ENCODE measurements at regions not wholly inside any gene's neighbourhood (a gene's known extent, or its start where the extent isn't known, plus 50 kb on each side); places are given as distances from the start of the nearest gene placed in this dataset.

- no peaks in the 10 kb centered on the region for H3K4me1 ChIP-seq
- H3K9ac ChIP-seq = no peak overlapping the region
- no peak overlapping the region for H3K4me3 Mint-ChIP-seq
- H3K4me3 ChIP-seq = no peak overlapping the region
- no peaks in the 10 kb centered on the region for H3K27me3 ChIP-seq
- no peak overlapping the region for H3K27ac Mint-ChIP-seq
- H3K4me2 ChIP-seq = no peak overlapping the region
- H3K79me2 ChIP-seq (ENCODE audit: low read depth) = no peaks in the 10 kb centered on the region
- no peaks in the 10 kb centered on the region for H4K20me1 ChIP-seq (ENCODE audit: low read depth)
- TF ChIP-seq EZH2 (IDR thresholded peaks at IDR 0.05) = no peak
- TF ChIP-seq EZH2phosphoT487 (IDR thresholded peaks at IDR 0.05) = no peak
- TF ChIP-seq CTCF (IDR thresholded peaks at IDR 0.05) = no peak
- no peaks in the 10 kb centered on the region for H3F3A ChIP-seq (ENCODE audit: low read depth)
- H3K36me3 Mint-ChIP-seq = no peaks in the 10 kb centered on the region
- DNase-seq (ENCODE audit: low spot score) = no peak
- H3K27me3 Mint-ChIP-seq (ENCODE audit: insufficient read depth, low read depth) = no peaks in the 10 kb centered on the region
- H3K9me3 Mint-ChIP-seq = peaks cover 2% of the 10 kb centered on the region
- H3K4me1 Mint-ChIP-seq = no peaks in the 10 kb centered on the region
- H3K9me3 ChIP-seq (ENCODE audit: low read depth) = no peaks in the 10 kb centered on the region
- H3K36me3 ChIP-seq = no peaks in the 10 kb centered on the region
- H3K27ac ChIP-seq = no peak overlapping the region
- H2AFZ ChIP-seq (replicated peaks) = no peak overlapping the region
Observed at GRCh38 chr21:15506086-15506485, 223.7 kb upstream of the USP25 start.

DNA sequence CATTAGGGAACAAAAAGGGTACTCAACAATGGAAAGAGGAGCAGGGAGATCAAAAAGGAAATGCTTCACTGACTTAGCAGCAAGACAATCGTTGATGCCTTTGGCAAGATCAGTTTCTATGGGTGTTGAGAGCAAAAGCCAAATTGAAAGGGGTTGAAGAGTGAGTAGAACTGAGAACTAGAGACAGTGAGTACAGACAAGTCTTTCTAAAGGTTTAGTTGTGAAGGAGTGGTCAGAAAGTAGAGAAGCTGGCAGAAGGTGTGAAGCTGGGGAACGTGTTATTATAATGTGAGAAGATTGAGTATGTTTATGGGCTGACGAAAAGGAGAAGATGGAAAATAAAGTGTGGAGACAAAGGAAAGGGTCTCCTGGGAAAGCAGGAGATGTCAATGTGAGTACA is 221.2 kb upstream of the USP25 start:
- Histone ChIP-seq H3K27ac (no peak overlapping the region), H3K4me1 (no peaks in the 10 kb centered on the region), H4K20me1 (ENCODE audit: low read depth) (no peaks in the 10 kb centered on the region), H3K4me2 (no peak overlapping the region), H3K9me3 (ENCODE audit: low read depth) (no peaks in the 10 kb centered on the region), H3K4me3 (no peak overlapping the region), H3K9ac (no peak overlapping the region), H3K27me3 (no peaks in the 10 kb centered on the region), H3K79me2 (ENCODE audit: low read depth) (no peaks in the 10 kb centered on the region), H2AFZ (replicated peaks) (no peak overlapping the region), H3F3A (ENCODE audit: low read depth) (no peaks in the 10 kb centered on the region), H3K36me3 (no peaks in the 10 kb centered on the region)
- Mint-ChIP-seq H3K27me3 (ENCODE audit: insufficient read depth, low read depth) (no peaks in the 10 kb centered on the region), H3K9me3 (peaks cover 2% of the 10 kb centered on the region), H3K4me3 (no peak overlapping the region), H3K36me3 (no peaks in the 10 kb centered on the region), H3K27ac (no peak overlapping the region), H3K4me1 (no peaks in the 10 kb centered on the region)
- no peak for TF ChIP-seq EZH2 (IDR thresholded peaks at IDR 0.05)
- TF ChIP-seq CTCF (IDR thresholded peaks at IDR 0.05) = no peak
- TF ChIP-seq EZH2phosphoT487 (IDR thresholded peaks at IDR 0.05) = no peak
- no peak for DNase-seq (ENCODE audit: low spot score)

DNA sequence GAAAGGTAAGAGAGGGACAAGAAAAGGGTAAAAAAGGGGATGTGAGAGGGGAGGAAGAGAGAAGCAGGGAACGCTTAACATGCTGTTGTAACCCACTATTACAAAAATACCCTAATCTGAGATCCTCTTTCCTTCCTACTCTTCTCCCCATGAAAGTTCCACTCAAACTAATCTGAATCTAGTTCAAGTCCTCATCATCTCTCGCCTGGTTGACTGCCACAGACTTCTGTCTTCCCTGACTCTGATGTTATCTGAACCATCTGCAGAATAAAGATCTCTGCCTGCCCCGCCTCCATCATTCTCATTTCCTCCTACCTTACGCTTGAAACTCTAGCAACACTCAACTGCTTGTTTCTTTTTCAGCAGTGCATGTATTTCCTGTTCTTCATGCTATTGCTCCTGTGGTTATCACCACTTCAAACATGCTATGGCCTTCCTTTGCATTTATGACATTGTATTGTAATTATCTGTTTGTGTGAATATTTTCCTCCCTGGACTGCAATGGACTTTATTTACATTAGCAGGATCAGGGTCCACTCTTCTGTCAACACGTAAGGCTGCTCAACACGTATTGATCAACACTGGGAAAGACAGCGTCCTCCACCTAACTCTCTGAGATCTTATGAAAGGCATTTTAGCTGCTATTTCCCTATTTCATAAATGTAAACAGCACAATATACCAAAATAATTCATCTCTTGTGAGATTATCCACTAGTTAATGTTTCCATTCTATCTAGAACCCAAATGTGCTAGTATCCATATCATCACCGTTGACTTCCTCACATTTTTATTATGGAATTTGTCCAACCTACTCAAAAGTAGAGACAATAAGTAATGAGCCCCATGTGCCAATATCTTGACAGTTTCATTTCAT is 215.5 kb upstream of the USP25 start:
- Histone ChIP-seq H3K27me3 (no peaks in the 10 kb centered on the region), H3K79me2 (ENCODE audit: low read depth) (no peaks in the 10 kb centered on the region), H3K9me3 (ENCODE audit: low read depth) (no peaks in the 10 kb centered on the region), H4K20me1 (ENCODE audit: low read depth) (no peaks in the 10 kb centered on the region), H3F3A (ENCODE audit: low read depth) (no peaks in the 10 kb centered on the region), H3K27ac (no peak overlapping the region), H3K9ac (no peak overlapping the region), H3K4me3 (no peak overlapping the region), H2AFZ (replicated peaks) (no peak overlapping the region), H3K4me1 (no peaks in the 10 kb centered on the region), H3K36me3 (no peaks in the 10 kb centered on the region), H3K4me2 (no peak overlapping the region)
- Mint-ChIP-seq H3K4me1 (no peaks in the 10 kb centered on the region), H3K4me3 (no peak overlapping the region), H3K36me3 (no peaks in the 10 kb centered on the region), H3K27ac (no peak overlapping the region), H3K9me3 (no peaks in the 10 kb centered on the region), H3K27me3 (ENCODE audit: insufficient read depth, low read depth) (no peaks in the 10 kb centered on the region)
- no peak for DNase-seq (ENCODE audit: low spot score)
- TF ChIP-seq EZH2 (IDR thresholded peaks at IDR 0.05) (no peak), EZH2phosphoT487 (IDR thresholded peaks at IDR 0.05) (no peak), CTCF (IDR thresholded peaks at IDR 0.05) (no peak)

All from neural progenitor cell (in vitro differentiated cells).